ENCODE measurements at regions not wholly inside any gene's neighbourhood (a gene's known extent, or its start where the extent isn't known, plus 50 kb on each side); places are given as distances from the start of the nearest gene placed in this dataset.

GRCh38 chr4:128416921-128417320, 129.3 kb upstream of the PGRMC2 start:
- Histone ChIP-seq H3K9me2 (replicated peaks; ENCODE audit: insufficient read depth) (no peaks in the 10 kb centered on the region), H3K27ac (no peak overlapping the region), H3K9me3 (ENCODE audit: low read depth) (no peaks in the 10 kb centered on the region), H3K27me3 (no peaks in the 10 kb centered on the region), H4K20me1 (ENCODE audit: insufficient read depth, poor library complexity, severe bottlenecking) (no peaks in the 10 kb centered on the region), H3K36me3 (replicated peaks; ENCODE audit: insufficient read depth, low read depth) (no peaks in the 10 kb centered on the region), H3K79me2 (no peaks in the 10 kb centered on the region), H2AFZ (peak overlapping the region; percentile 49), H3K4me3 (no peak overlapping the region), H3K4me1 (ENCODE audit: insufficient read depth) (peaks cover 7% of the 10 kb centered on the region), H3K4me2 (peak overlapping the region; percentile 51)
- no peak for TF ChIP-seq EZH2phosphoT487 (IDR thresholded peaks at IDR 0.05; ENCODE audit: low read depth, severe bottlenecking, unreplicated experiment)
- DNase-seq (ENCODE audit: low spot score): no peak
- 52% methylated on average over 3 of the region's 3 CpGs for WGBS (ENCODE audit: low lambda C conversion rate, missing lambda C conversion rate)

GRCh38 chr4:128410037-128410436, 122.4 kb upstream of the PGRMC2 start:
- Histone ChIP-seq H3K4me1 (ENCODE audit: insufficient read depth) (no peaks in the 10 kb centered on the region), H3K79me2 (no peaks in the 10 kb centered on the region), H4K20me1 (ENCODE audit: insufficient read depth, poor library complexity, severe bottlenecking) (no peaks in the 10 kb centered on the region), H3K36me3 (replicated peaks; ENCODE audit: insufficient read depth, low read depth) (no peaks in the 10 kb centered on the region), H3K9me2 (replicated peaks; ENCODE audit: insufficient read depth) (no peaks in the 10 kb centered on the region), H3K9me3 (ENCODE audit: low read depth) (no peaks in the 10 kb centered on the region), H3K4me2 (no peak overlapping the region), H3K27me3 (no peaks in the 10 kb centered on the region), H2AFZ (no peak overlapping the region), H3K4me3 (no peak overlapping the region), H3K27ac (no peak overlapping the region)
- WGBS (ENCODE audit: low lambda C conversion rate, missing lambda C conversion rate): 94% methylated on average over 5 of the region's 5 CpGs
- DNase-seq (ENCODE audit: low spot score): no peak
- TF ChIP-seq EZH2 (IDR thresholded peaks at IDR 0.05; ENCODE audit: borderline replicate concordance): no peak
- no peak for TF ChIP-seq CTCF (IDR thresholded peaks at IDR 0.05; ENCODE audit: poor library complexity)
- no peak for TF ChIP-seq EZH2phosphoT487 (IDR thresholded peaks at IDR 0.05; ENCODE audit: low read depth, severe bottlenecking, unreplicated experiment)

GRCh38 chr4:128403586-128403985, 116.0 kb upstream of the PGRMC2 start:
- H3K4me3 ChIP-seq: no peak overlapping the region
- no peaks in the 10 kb centered on the region for H3K79me2 ChIP-seq
- DNase-seq (ENCODE audit: low spot score): no peak
- H3K27me3 ChIP-seq: no peaks in the 10 kb centered on the region
- no peak overlapping the region for H2AFZ ChIP-seq
- no peaks in the 10 kb centered on the region for H3K36me3 ChIP-seq (replicated peaks; ENCODE audit: insufficient read depth, low read depth)
- no peak for TF ChIP-seq CTCF (IDR thresholded peaks at IDR 0.05; ENCODE audit: poor library complexity)
- no peak for TF ChIP-seq EZH2 (IDR thresholded peaks at IDR 0.05; ENCODE audit: borderline replicate concordance)
- no peak for TF ChIP-seq EZH2phosphoT487 (IDR thresholded peaks at IDR 0.05; ENCODE audit: low read depth, severe bottlenecking, unreplicated experiment)
- no peaks in the 10 kb centered on the region for H3K9me2 ChIP-seq (replicated peaks; ENCODE audit: insufficient read depth)
- no peaks in the 10 kb centered on the region for H4K20me1 ChIP-seq (ENCODE audit: insufficient read depth, poor library complexity, severe bottlenecking)
- H3K9me3 ChIP-seq (ENCODE audit: low read depth): no peaks in the 10 kb centered on the region
- H3K4me2 ChIP-seq: no peak overlapping the region
- 89% methylated on average over 2 of the region's 2 CpGs for WGBS (ENCODE audit: low lambda C conversion rate, missing lambda C conversion rate)
- no peaks in the 10 kb centered on the region for H3K4me1 ChIP-seq (ENCODE audit: insufficient read depth)
- H3K27ac ChIP-seq: no peak overlapping the region

GRCh38 chr4:128394778-128395177, 107.2 kb upstream of the PGRMC2 start:
- Histone ChIP-seq H3K9me3 (ENCODE audit: low read depth) (no peaks in the 10 kb centered on the region), H3K4me3 (no peak overlapping the region), H3K27me3 (no peaks in the 10 kb centered on the region), H3K9me2 (replicated peaks; ENCODE audit: insufficient read depth) (no peaks in the 10 kb centered on the region), H3K79me2 (no peaks in the 10 kb centered on the region), H2AFZ (no peak overlapping the region), H4K20me1 (ENCODE audit: insufficient read depth, poor library complexity, severe bottlenecking) (no peaks in the 10 kb centered on the region), H3K36me3 (replicated peaks; ENCODE audit: insufficient read depth, low read depth) (no peaks in the 10 kb centered on the region), H3K4me2 (no peak overlapping the region), H3K4me1 (ENCODE audit: insufficient read depth) (peaks cover 9% of the 10 kb centered on the region), H3K27ac (no peak overlapping the region)
- TF ChIP-seq EZH2phosphoT487 (IDR thresholded peaks at IDR 0.05; ENCODE audit: low read depth, severe bottlenecking, unreplicated experiment): no peak
- no peak for TF ChIP-seq EZH2 (IDR thresholded peaks at IDR 0.05; ENCODE audit: borderline replicate concordance)
- no peak for TF ChIP-seq CTCF (IDR thresholded peaks at IDR 0.05; ENCODE audit: poor library complexity)
- 97% methylated on average over 4 of the region's 4 CpGs for WGBS (ENCODE audit: low lambda C conversion rate, missing lambda C conversion rate)
- DNase-seq (ENCODE audit: low spot score): no peak

All from hepatocyte (in vitro differentiated cells).